GM10266 (cell line): ENCODE measurements at regions not wholly inside any gene's neighbourhood (a gene's known extent, or its start where the extent isn't known, plus 50 kb on each side); places are given as distances from the start of the nearest gene placed in this dataset.

Experiments
- DNase-seq: peaks from one replicate; pipeline ENCODE4 v3.0.0; 2012; ENCODE audit errors: extremely low spot score
- CTCF ChIP-seq: IDR thresholded peaks from 2 replicates; pipeline ENCODE4 v1.5.1; 2012; ENCODE audit warnings: mild to moderate bottlenecking, low read depth; ENCODE audit not compliant: control insufficient read depth, insufficient read depth; ENCODE audit errors: missing control alignments

GRCh38 chr6:164098857-164099267 is 684.3 kb downstream of the QKI start:
- no peak for TF ChIP-seq CTCF
- no peak for DNase-seq

DNA sequence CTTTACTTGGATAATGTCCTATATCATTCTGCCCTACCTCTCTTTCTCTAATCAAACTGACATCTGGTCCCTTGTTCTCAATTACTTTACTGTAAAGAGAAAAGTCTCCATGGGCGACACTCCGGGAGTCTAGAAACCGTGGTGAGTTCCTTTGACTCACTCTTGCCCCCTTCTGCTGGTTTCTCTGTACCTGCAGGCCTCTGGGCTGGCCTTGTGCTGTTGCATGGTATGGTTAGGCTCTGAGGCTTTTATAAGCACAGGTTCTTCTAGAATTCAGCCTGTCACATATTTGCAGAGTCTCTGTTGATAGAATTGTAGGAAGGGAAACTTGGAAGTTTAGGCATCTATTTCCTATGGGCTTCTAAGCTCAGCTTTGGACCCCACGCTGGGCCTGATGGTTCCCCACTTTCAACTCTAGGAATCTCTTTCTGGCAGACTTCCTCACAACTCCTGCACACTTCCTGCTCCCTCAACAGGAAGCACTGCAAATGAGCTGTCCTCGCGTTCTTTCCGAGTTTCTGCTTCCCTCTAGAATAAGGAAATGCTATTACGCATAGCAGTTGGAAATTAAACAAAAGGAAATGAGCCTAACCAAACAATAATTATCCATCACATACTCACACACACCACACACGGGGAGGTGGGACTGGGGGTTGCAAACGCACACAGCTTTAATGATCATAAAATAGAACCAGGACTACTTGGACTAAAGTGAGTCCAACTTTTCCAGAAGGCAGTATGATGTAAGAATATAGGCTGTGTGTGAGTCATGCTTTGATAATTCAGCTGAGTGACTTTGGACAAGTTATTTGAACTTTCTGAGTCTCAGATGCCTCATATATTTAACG is 683.3 kb downstream of the QKI start:
- no peak for TF ChIP-seq CTCF
- DNase-seq, result no peak

DNA sequence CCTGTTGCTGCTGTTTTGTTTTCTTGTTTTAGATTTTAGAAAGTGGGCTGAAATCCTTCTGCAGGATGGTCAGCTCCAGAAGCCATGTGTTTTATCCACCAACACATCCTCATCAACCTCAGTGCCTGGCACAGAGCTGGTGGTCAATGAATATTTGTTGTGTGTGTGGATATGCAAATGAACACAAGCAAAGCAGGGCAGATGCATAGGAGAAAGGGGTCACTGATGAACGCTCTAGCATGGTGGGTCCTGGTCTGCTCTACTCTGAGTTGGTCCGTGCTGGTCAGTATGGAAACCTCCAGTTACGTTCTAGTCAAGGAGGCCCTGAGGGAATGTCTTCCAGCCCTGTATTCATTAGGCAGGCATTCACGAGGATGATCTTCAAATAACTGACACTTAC is 682.5 kb downstream of the QKI start:
- TF ChIP-seq CTCF, result no peak
- no peak for DNase-seq

DNA sequence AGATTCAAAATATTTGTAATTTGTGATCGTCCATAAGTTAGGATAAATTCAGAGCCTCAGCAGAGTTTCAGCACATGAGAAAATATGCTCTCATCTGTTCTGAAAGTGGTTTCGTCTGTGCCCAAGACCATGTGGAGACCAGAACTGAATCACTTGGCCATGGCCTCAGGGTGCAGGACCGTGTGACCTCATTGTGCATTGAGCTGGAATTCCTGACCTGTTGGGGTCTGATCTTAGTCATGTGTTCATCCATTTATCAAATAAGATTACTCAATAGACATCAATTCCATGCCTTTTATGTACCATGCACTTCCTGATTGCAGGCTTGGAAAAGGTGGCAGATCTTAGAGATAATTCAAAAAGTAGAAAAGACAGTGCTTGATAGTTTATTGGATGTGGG is 680.5 kb downstream of the QKI start:
- TF ChIP-seq CTCF, result no peak
- no peak for DNase-seq

- no peak for TF ChIP-seq CTCF
These were observed 673.4 kb downstream of the QKI start for GRCh38 chr6:164087870-164088269.

GRCh38 chr6:164087211-164087610 is 672.7 kb downstream of the QKI start:
- no peak for DNase-seq
- TF ChIP-seq CTCF, result no peak

More at GRCh38 chr6:164087870-164088269, 673.4 kb downstream of the QKI start:
- no peak for DNase-seq
